ENCODE measurements at regions not wholly inside any gene's neighbourhood (a gene's known extent, or its start where the extent isn't known, plus 50 kb on each side); places are given as distances from the start of the nearest gene placed in this dataset.

DNA sequence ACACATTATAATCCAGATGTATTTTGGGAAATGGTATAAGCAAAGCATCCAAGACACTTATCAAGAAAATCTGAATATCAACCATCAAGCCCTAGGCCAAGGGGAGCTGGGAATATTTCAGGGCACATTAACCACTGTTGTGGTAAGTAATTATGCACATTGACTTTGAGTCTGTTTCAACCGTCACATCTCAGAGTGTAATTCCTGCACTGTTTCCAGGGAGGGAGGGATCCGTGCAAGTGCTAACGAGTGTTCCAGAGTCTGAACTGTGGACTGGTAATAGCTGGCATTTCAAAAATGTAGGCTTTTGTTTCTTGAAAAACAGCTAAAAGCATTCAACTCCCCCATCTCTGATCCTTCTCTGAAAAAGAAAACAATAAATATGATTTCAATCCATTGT is 681.6 kb downstream of the BCL11A start:
- H3K27me3 Mint-ChIP-seq (ENCODE audit: unreplicated experiment) = peaks cover 8% of the 10 kb centered on the region
- TF ChIP-seq, protein P1, sequence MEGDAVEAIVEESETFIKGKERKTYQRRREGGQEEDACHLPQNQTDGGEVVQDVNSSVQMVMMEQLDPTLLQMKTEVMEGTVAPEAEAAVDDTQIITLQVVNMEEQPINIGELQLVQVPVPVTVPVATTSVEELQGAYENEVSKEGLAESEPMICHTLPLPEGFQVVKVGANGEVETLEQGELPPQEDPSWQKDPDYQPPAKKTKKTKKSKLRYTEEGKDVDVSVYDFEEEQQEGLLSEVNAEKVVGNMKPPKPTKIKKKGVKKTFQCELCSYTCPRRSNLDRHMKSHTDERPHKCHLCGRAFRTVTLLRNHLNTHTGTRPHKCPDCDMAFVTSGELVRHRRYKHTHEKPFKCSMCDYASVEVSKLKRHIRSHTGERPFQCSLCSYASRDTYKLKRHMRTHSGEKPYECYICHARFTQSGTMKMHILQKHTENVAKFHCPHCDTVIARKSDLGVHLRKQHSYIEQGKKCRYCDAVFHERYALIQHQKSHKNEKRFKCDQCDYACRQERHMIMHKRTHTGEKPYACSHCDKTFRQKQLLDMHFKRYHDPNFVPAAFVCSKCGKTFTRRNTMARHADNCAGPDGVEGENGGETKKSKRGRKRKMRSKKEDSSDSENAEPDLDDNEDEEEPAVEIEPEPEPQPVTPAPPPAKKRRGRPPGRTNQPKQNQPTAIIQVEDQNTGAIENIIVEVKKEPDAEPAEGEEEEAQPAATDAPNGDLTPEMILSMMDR (IDR thresholded peaks at IDR 0.05; ENCODE audit: unreplicated experiment) = no peak
- DNase-seq (ENCODE audit: low spot score) = no peak
- H3K27ac Mint-ChIP-seq (ENCODE audit: unreplicated experiment) = no peak overlapping the region
- no peak overlapping the region for H3K4me3 Mint-ChIP-seq (ENCODE audit: unreplicated experiment)
- no peaks in the 10 kb centered on the region for H3K9me3 Mint-ChIP-seq (ENCODE audit: unreplicated experiment)
- no peaks in the 10 kb centered on the region for H3K36me3 Mint-ChIP-seq (ENCODE audit: low read depth, unreplicated experiment)
- H3K4me1 Mint-ChIP-seq (ENCODE audit: unreplicated experiment) = no peaks in the 10 kb centered on the region

DNA sequence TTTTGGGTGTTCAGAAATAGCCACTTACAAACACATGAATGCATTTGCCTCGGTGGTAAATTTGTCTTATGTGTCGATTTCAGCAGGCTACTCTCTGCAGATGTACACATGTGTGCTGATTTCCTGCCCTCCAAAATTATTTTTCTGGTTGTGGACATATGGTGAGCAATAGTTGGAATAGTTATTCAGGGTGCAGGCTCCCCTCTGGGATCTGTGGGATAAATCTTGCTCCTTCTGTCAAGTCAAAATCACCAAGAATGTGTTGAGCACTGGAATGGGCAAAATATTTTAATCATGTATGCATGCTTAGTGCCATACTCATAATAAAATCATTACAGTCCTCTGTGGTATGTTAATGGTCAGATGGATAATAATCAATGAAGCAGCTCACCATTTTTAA is 684.5 kb downstream of the BCL11A start:
- Mint-ChIP-seq H3K4me1 (ENCODE audit: unreplicated experiment) (no peaks in the 10 kb centered on the region), H3K9me3 (ENCODE audit: unreplicated experiment) (no peaks in the 10 kb centered on the region), H3K4me3 (ENCODE audit: unreplicated experiment) (no peak overlapping the region), H3K27me3 (ENCODE audit: unreplicated experiment) (peaks cover 5% of the 10 kb centered on the region), H3K36me3 (ENCODE audit: low read depth, unreplicated experiment) (no peaks in the 10 kb centered on the region), H3K27ac (ENCODE audit: unreplicated experiment) (no peak overlapping the region)
- DNase-seq (ENCODE audit: low spot score) = no peak
- TF ChIP-seq, protein P1 (IDR thresholded peaks at IDR 0.05; ENCODE audit: unreplicated experiment) = no peak

DNA sequence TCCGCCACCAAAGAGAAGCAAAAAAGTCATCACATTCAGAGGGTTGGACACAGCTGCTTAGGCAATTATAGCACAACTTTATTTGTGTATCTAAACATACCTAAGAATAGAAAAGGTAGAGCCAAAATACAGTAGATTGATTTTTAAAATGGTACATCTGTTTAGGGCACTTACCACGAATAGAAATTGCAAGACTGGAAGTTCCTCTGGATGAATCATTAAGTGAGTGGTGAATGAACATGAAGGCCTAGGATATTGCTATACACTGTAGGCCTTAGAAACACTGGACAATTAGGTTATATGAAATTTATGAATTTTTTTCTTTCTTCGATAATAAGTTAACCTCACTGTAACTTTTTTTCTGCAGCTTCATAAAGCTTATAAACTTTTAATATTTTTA is 687.0 kb downstream of the BCL11A start:
- H3K4me1 Mint-ChIP-seq (ENCODE audit: unreplicated experiment) = no peaks in the 10 kb centered on the region
- H3K36me3 Mint-ChIP-seq (ENCODE audit: low read depth, unreplicated experiment) = no peaks in the 10 kb centered on the region
- no peak overlapping the region for H3K27ac Mint-ChIP-seq (ENCODE audit: unreplicated experiment)
- DNase-seq (ENCODE audit: low spot score) = no peak
- no peak overlapping the region for H3K4me3 Mint-ChIP-seq (ENCODE audit: unreplicated experiment)
- H3K27me3 Mint-ChIP-seq (ENCODE audit: unreplicated experiment) = peaks cover 5% of the 10 kb centered on the region
- TF ChIP-seq, protein P1 (IDR thresholded peaks at IDR 0.05; ENCODE audit: unreplicated experiment) = no peak
- H3K9me3 Mint-ChIP-seq (ENCODE audit: unreplicated experiment) = peaks cover 6% of the 10 kb centered on the region

DNA sequence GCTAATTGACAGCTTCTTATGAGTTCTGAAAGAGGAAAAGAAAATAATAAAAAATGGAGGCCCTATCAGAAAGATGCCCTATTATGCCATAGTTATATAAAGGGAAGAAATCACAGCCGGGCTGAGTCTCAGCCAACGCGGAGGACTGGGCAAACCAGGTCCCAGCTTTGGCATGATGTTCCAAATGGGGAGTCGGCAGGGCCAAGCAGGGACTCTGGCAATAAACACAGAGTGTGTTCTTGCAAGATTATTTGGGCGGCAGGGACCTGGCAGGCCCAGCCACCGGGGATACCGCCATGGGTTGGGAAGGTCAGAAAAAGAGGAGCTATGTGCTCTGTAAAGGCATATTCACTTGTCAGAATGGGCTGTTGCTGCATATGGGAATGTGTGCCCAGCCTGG is 694.9 kb downstream of the BCL11A start:
- Mint-ChIP-seq H3K4me3 (ENCODE audit: unreplicated experiment) (no peak overlapping the region), H3K27me3 (ENCODE audit: unreplicated experiment) (no peaks in the 10 kb centered on the region), H3K9me3 (ENCODE audit: unreplicated experiment) (peaks cover 6% of the 10 kb centered on the region), H3K4me1 (ENCODE audit: unreplicated experiment) (no peaks in the 10 kb centered on the region), H3K36me3 (ENCODE audit: low read depth, unreplicated experiment) (no peaks in the 10 kb centered on the region), H3K27ac (ENCODE audit: unreplicated experiment) (no peak overlapping the region)
- TF ChIP-seq, protein P1 (IDR thresholded peaks at IDR 0.05; ENCODE audit: unreplicated experiment) = no peak
- DNase-seq (ENCODE audit: low spot score) = no peak

DNA sequence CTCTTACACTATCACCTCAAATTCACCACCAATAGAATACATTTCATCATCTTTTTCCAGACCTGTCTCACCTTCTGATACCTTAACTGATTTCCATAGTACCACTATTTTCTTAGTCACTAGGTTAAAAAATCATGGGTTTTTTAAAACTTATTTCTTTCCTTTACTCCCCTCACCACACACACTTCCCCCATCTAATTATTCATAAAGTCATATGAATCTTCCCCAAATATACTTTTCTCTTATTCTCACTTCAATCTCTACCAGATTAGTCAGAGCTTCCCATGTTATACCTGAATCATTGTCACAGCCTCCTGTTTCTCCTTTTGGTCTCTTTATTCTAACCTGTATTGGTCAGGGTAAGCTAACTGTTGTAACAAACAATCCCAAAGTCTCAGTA is 696.3 kb downstream of the BCL11A start:
- no peaks in the 10 kb centered on the region for H3K36me3 Mint-ChIP-seq (ENCODE audit: low read depth, unreplicated experiment)
- no peaks in the 10 kb centered on the region for H3K4me1 Mint-ChIP-seq (ENCODE audit: unreplicated experiment)
- no peak overlapping the region for H3K4me3 Mint-ChIP-seq (ENCODE audit: unreplicated experiment)
- no peak overlapping the region for H3K27ac Mint-ChIP-seq (ENCODE audit: unreplicated experiment)
- no peak for DNase-seq (ENCODE audit: low spot score)
- TF ChIP-seq, protein P1 (IDR thresholded peaks at IDR 0.05; ENCODE audit: unreplicated experiment) = no peak
- no peaks in the 10 kb centered on the region for H3K27me3 Mint-ChIP-seq (ENCODE audit: unreplicated experiment)
- peaks cover 3% of the 10 kb centered on the region for H3K9me3 Mint-ChIP-seq (ENCODE audit: unreplicated experiment)
